ENCODE measurements at regions not wholly inside any gene's neighbourhood (a gene's known extent, or its start where the extent isn't known, plus 50 kb on each side); places are given as distances from the start of the nearest gene placed in this dataset.

- in situ Hi-C loops (cut with MboI; ENCODE audit: low sequenced_read_pairs, unreplicated experiment), result no loop called here
- TF ChIP-seq CTCF (IDR thresholded peaks at IDR 0.05; ENCODE audit: borderline replicate concordance, control extremely low read depth, extremely low read depth, insufficient read depth, missing control alignments), result no peak
- DNase-seq (ENCODE audit: low spot score), result no peak
These were observed 706.0 kb downstream of the KCNA4 start for GRCh38 chr11:29310725-29311342.

GRCh38 chr11:29309992-29310391, 706.8 kb downstream of the KCNA4 start:
- no peak for DNase-seq (ENCODE audit: low spot score)
- no peak for TF ChIP-seq CTCF (IDR thresholded peaks at IDR 0.05; ENCODE audit: borderline replicate concordance, control extremely low read depth, extremely low read depth, insufficient read depth, missing control alignments)
- in situ Hi-C loops (cut with MboI; ENCODE audit: low sequenced_read_pairs, unreplicated experiment), result no loop called here

- in situ Hi-C loops (cut with MboI; ENCODE audit: low sequenced_read_pairs, unreplicated experiment), result no loop called here
- TF ChIP-seq CTCF (IDR thresholded peaks at IDR 0.05; ENCODE audit: borderline replicate concordance, control extremely low read depth, extremely low read depth, insufficient read depth, missing control alignments), result no peak
- DNase-seq (ENCODE audit: low spot score), result no peak
These were observed 710.3 kb downstream of the KCNA4 start for GRCh38 chr11:29306527-29306926.

GRCh38 chr11:29305456-29306232, 711.2 kb downstream of the KCNA4 start:
- in situ Hi-C loops (cut with MboI; ENCODE audit: low sequenced_read_pairs, unreplicated experiment), result no loop called here
- no peak for DNase-seq (ENCODE audit: low spot score)
- TF ChIP-seq CTCF (IDR thresholded peaks at IDR 0.05; ENCODE audit: borderline replicate concordance, control extremely low read depth, extremely low read depth, insufficient read depth, missing control alignments), result no peak

GRCh38 chr11:29300420-29300819, 716.4 kb downstream of the KCNA4 start:
- no peak for TF ChIP-seq CTCF (IDR thresholded peaks at IDR 0.05; ENCODE audit: borderline replicate concordance, control extremely low read depth, extremely low read depth, insufficient read depth, missing control alignments)
- in situ Hi-C loops (cut with MboI; ENCODE audit: low sequenced_read_pairs, unreplicated experiment), result no loop called here
- DNase-seq (ENCODE audit: low spot score), result no peak

- DNase-seq (ENCODE audit: low spot score), result no peak
- in situ Hi-C loops (cut with MboI; ENCODE audit: low sequenced_read_pairs, unreplicated experiment), result no loop called here
- TF ChIP-seq CTCF (IDR thresholded peaks at IDR 0.05; ENCODE audit: borderline replicate concordance, control extremely low read depth, extremely low read depth, insufficient read depth, missing control alignments), result no peak
These were observed 720.1 kb downstream of the KCNA4 start for GRCh38 chr11:29296680-29297079.

Measured in GM13976 (cell line).